ENCODE measurements at regions not wholly inside any gene's neighbourhood (a gene's known extent, or its start where the extent isn't known, plus 50 kb on each side); places are given as distances from the start of the nearest gene placed in this dataset.

DNA sequence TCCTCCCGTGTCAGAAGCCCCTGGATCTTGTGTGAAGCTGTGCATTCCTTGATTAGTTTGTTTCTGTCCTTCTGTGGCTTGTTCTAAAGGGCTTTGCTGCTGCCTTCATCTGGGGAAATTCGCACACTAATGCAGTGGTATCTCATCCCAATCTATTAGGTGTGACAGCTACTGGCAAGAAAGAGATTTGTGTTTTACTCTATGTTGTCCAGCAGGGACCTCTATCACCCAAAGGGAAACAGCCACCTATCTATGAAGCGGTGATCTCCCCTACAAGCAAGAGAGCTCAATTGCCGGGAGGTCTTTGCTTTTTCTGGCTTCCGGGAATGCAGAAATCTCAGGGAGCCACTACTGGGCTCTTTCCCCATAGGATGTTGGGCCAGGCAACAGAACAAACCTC, 151.8 kb downstream of the NRN1 start:
- TF ChIP-seq, protein P1, sequence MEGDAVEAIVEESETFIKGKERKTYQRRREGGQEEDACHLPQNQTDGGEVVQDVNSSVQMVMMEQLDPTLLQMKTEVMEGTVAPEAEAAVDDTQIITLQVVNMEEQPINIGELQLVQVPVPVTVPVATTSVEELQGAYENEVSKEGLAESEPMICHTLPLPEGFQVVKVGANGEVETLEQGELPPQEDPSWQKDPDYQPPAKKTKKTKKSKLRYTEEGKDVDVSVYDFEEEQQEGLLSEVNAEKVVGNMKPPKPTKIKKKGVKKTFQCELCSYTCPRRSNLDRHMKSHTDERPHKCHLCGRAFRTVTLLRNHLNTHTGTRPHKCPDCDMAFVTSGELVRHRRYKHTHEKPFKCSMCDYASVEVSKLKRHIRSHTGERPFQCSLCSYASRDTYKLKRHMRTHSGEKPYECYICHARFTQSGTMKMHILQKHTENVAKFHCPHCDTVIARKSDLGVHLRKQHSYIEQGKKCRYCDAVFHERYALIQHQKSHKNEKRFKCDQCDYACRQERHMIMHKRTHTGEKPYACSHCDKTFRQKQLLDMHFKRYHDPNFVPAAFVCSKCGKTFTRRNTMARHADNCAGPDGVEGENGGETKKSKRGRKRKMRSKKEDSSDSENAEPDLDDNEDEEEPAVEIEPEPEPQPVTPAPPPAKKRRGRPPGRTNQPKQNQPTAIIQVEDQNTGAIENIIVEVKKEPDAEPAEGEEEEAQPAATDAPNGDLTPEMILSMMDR (IDR thresholded peaks at IDR 0.05; ENCODE audit: low read depth, low read length) = no peak
- no peak for TF ChIP-seq EZH2phosphoT487 (IDR thresholded peaks at IDR 0.05; ENCODE audit: low read depth)

Measured in OCI-LY3 (cell line).